ENCODE measurements at regions not wholly inside any gene's neighbourhood (a gene's known extent, or its start where the extent isn't known, plus 50 kb on each side); places are given as distances from the start of the nearest gene placed in this dataset.

GRCh38 chr1:57761628-57762027 lies 337.8 kb upstream of the DAB1 start:
- Histone ChIP-seq H3K36me3 (no peaks in the 10 kb centered on the region), H3K27me3 (no peaks in the 10 kb centered on the region), H3K9me3 (no peaks in the 10 kb centered on the region), H3K4me3 (no peak overlapping the region), H3K27ac (no peak overlapping the region), H3K4me1 (no peaks in the 10 kb centered on the region)
- ATAC-seq, result no peak
- TF ChIP-seq CTCF (IDR thresholded peaks at IDR 0.05) (no peak), EP300 (IDR thresholded peaks at IDR 0.05) (no peak), POLR2A (IDR thresholded peaks at IDR 0.05) (no peak), POLR2AphosphoS5 (IDR thresholded peaks at IDR 0.05) (no peak)
- 63 to 87% methylated on average over 5 to 6 of the region's 8 CpGs for WGBS, 2 donors (ENCODE audit: low coverage in 1 of 2)

GRCh38 chr1:57752843-57753242 lies 329.0 kb upstream of the DAB1 start:
- Histone ChIP-seq H3K4me3 (no peak overlapping the region), H3K4me1 (no peaks in the 10 kb centered on the region), H3K27me3 (no peaks in the 10 kb centered on the region), H3K36me3 (no peaks in the 10 kb centered on the region), H3K9me3 (no peaks in the 10 kb centered on the region), H3K27ac (no peak overlapping the region)
- WGBS, 2 donors (ENCODE audit: low coverage in 1 of 2), result 43 to 100% methylated on average over 1 of the region's 1 CpG
- ATAC-seq, result no peak
- TF ChIP-seq EP300 (IDR thresholded peaks at IDR 0.05) (no peak), POLR2AphosphoS5 (IDR thresholded peaks at IDR 0.05) (no peak), POLR2A (IDR thresholded peaks at IDR 0.05) (no peak), CTCF (IDR thresholded peaks at IDR 0.05) (no peak)

DNA sequence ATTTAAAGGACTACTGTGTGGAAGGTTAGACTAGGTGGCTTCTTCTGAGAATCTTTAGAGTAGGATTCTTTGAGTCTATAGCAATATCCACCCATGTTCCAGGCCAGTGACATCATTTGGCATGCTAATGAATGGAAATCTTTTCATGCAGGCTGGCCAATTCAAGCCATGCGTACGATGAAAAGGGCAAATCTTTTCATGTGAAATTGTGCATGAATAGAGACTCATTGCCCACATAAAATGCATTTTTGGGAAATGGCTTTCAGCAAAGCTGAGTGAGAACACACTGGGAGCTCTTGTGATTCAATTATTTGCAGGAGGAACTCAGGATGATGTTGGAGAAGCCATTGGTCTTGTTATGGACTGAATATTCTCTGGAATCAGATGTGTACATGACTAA lies 324.9 kb upstream of the DAB1 start:
- TF ChIP-seq CTCF (IDR thresholded peaks at IDR 0.05) (no peak), POLR2A (IDR thresholded peaks at IDR 0.05) (no peak), POLR2AphosphoS5 (IDR thresholded peaks at IDR 0.05) (no peak), EP300 (IDR thresholded peaks at IDR 0.05) (no peak)
- no peak for ATAC-seq
- H3K9me3 ChIP-seq, result no peaks in the 10 kb centered on the region
- H3K36me3 ChIP-seq, result no peaks in the 10 kb centered on the region
- 81% methylated on average over 2 of the region's 2 CpGs; no CpG with 5 or more reads in 1 of the 2 donors for WGBS, 2 donors (ENCODE audit: low coverage in 1 of 2)
- H3K27me3 ChIP-seq, result no peaks in the 10 kb centered on the region
- H3K4me1 ChIP-seq, result no peaks in the 10 kb centered on the region
- no peak overlapping the region for H3K4me3 ChIP-seq
- H3K27ac ChIP-seq, result no peak overlapping the region

DNA sequence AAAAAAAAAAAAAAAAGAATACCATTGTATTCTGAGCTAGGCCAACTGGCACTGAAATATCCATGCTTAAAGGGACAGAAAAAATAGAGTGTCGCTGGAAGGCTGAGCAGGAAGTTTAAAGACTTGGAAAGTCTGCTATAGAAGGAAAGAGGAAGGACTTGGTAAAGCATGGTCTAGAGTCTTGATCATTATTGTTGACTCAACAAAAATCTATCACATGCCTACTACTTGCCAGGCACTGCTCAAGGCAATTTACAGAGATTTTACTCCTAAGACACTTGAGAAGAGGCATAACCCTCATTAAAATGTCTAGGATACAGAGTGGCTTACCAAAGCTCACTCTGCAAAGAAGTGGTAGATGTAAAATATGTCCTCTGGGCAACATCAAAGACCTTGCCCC lies 324.0 kb upstream of the DAB1 start:
- no peak for ATAC-seq
- 70 to 80% methylated on average over 1 of the region's 1 CpG for WGBS, 2 donors (ENCODE audit: low coverage in 1 of 2)
- H3K27ac ChIP-seq, result no peak overlapping the region

DNA sequence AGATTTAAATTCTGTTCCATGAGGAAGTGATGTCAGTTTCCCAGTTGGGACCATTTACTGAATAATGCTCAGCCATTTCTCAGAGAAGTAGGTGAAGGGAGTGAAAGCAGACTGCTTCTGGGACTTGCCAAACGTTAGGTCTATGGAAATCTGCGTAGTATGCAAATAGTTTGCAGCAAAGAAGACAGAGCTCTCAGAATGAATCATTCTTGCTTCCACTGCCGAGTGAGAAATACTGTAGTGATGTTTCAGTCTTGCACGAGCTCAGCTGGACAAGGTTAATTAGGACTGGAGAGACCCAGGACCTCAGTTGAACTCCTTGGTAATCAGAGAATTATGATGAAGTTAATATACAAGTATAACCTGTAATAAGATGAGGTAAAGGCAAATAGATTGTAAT lies 317.7 kb upstream of the DAB1 start:
- ATAC-seq, result no peak
- Histone ChIP-seq H3K4me3 (no peak overlapping the region), H3K36me3 (no peaks in the 10 kb centered on the region), H3K4me1 (no peaks in the 10 kb centered on the region), H3K9me3 (no peaks in the 10 kb centered on the region), H3K27me3 (no peaks in the 10 kb centered on the region), H3K27ac (no peak overlapping the region)
- 58 to 61% methylated on average over 4 of the region's 4 CpGs for WGBS, 2 donors (ENCODE audit: low coverage in 1 of 2)
- TF ChIP-seq POLR2AphosphoS5 (IDR thresholded peaks at IDR 0.05) (no peak), CTCF (IDR thresholded peaks at IDR 0.05) (no peak), EP300 (IDR thresholded peaks at IDR 0.05) (no peak), POLR2A (IDR thresholded peaks at IDR 0.05) (no peak)

More for the DNA sequence above, 324.0 kb upstream of the DAB1 start:
- Histone ChIP-seq H3K27me3 (no peaks in the 10 kb centered on the region), H3K36me3 (no peaks in the 10 kb centered on the region), H3K4me1 (no peaks in the 10 kb centered on the region), H3K4me3 (no peak overlapping the region), H3K9me3 (no peaks in the 10 kb centered on the region)
- TF ChIP-seq POLR2AphosphoS5 (IDR thresholded peaks at IDR 0.05), result no peak
- no peak for TF ChIP-seq EP300 (IDR thresholded peaks at IDR 0.05)
